ENCODE measurements at regions not wholly inside any gene's neighbourhood (a gene's known extent, or its start where the extent isn't known, plus 50 kb on each side); places are given as distances from the start of the nearest gene placed in this dataset.

DNA sequence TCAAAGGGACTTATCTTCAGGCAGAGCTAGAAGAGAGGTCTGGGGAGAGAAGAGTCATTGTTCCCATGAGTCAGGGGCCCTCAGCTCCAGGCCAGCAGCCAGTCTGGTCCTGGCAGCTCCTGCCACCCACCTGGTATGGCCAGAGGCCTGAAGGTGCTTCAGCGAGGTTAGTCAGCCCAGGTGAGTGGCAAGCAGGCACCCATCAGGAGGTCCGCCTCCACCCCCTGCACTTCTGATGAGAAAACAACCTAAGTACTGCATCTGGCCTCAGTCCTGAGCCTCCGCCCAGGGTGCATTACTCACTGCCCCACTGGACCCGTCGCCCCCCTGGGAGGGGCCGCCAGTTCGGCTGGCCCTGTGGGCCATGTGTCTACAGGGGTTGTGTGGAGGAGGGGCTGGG is 130.2 kb downstream of the INHBB start:
- TF ChIP-seq EZH2 (IDR thresholded peaks at IDR 0.05; ENCODE audit: insufficient read depth, low read length) = no peak
- TF ChIP-seq, protein P1, sequence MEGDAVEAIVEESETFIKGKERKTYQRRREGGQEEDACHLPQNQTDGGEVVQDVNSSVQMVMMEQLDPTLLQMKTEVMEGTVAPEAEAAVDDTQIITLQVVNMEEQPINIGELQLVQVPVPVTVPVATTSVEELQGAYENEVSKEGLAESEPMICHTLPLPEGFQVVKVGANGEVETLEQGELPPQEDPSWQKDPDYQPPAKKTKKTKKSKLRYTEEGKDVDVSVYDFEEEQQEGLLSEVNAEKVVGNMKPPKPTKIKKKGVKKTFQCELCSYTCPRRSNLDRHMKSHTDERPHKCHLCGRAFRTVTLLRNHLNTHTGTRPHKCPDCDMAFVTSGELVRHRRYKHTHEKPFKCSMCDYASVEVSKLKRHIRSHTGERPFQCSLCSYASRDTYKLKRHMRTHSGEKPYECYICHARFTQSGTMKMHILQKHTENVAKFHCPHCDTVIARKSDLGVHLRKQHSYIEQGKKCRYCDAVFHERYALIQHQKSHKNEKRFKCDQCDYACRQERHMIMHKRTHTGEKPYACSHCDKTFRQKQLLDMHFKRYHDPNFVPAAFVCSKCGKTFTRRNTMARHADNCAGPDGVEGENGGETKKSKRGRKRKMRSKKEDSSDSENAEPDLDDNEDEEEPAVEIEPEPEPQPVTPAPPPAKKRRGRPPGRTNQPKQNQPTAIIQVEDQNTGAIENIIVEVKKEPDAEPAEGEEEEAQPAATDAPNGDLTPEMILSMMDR (IDR thresholded peaks at IDR 0.05; ENCODE audit: insufficient read depth, low read depth, low read length) = no peak

Data from astrocyte (in vitro differentiated cells and primary cell).